ENCODE measurements at regions not wholly inside any gene's neighbourhood (a gene's known extent, or its start where the extent isn't known, plus 50 kb on each side); places are given as distances from the start of the nearest gene placed in this dataset.

DNA sequence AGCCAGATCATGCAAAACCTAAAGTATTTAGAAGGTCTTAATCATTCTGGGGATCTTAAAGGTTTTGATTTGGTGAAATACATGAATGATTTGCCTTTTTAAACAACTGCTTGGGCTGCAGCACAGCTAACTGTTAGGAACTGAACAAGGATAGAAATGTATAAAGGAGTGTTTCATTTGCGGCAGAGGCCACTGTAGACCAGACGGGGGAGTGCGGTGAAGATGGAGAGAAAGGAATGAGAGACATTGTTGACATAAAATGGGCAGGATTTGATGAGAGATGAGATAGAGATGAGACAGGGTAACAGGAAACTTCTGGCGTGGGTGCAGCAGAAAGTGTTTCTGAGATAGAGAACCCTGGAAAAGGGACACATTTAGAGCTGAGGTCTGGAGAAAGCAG, 308.1 kb downstream of the TMX3 start:
- no peak for DNase-seq (ENCODE audit: extremely low read depth, insufficient read length)
- TF ChIP-seq, protein P1, sequence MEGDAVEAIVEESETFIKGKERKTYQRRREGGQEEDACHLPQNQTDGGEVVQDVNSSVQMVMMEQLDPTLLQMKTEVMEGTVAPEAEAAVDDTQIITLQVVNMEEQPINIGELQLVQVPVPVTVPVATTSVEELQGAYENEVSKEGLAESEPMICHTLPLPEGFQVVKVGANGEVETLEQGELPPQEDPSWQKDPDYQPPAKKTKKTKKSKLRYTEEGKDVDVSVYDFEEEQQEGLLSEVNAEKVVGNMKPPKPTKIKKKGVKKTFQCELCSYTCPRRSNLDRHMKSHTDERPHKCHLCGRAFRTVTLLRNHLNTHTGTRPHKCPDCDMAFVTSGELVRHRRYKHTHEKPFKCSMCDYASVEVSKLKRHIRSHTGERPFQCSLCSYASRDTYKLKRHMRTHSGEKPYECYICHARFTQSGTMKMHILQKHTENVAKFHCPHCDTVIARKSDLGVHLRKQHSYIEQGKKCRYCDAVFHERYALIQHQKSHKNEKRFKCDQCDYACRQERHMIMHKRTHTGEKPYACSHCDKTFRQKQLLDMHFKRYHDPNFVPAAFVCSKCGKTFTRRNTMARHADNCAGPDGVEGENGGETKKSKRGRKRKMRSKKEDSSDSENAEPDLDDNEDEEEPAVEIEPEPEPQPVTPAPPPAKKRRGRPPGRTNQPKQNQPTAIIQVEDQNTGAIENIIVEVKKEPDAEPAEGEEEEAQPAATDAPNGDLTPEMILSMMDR (IDR thresholded peaks at IDR 0.05; ENCODE audit: insufficient read depth, low read length, poor library complexity, severe bottlenecking), result no peak
- no peaks in the 10 kb centered on the region for H3K36me3 ChIP-seq (ENCODE audit: control insufficient read depth, insufficient read depth, low read length)
- H3K27me3 ChIP-seq (replicated peaks; ENCODE audit: control insufficient read depth, insufficient read depth, low read length), result no peaks in the 10 kb centered on the region
- no peak overlapping the region for H3K4me3 ChIP-seq (replicated peaks; ENCODE audit: low read depth, low read length)

DNA sequence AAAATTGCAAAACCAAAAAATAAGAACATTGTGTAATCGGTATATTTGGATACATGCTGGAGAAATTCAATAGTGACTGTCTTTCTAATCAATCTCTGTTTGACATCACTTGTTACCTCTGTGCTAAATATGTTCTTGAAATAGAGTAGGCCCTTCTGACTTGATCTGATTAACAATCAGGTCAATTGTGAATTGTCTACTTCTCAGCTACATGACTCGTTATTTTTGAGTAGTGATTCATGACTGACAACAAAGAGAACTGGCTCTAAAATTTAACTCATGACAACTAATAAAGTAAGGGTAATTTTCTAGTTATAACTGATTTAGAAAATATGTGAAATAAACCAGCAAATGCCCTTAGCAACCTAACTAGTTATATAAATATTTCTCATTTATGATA, 312.1 kb downstream of the TMX3 start:
- Histone ChIP-seq H3K27me3 (replicated peaks; ENCODE audit: control insufficient read depth, insufficient read depth, low read length) (no peaks in the 10 kb centered on the region), H3K36me3 (ENCODE audit: control insufficient read depth, insufficient read depth, low read length) (no peaks in the 10 kb centered on the region), H3K4me3 (replicated peaks; ENCODE audit: low read depth, low read length) (no peak overlapping the region)
- DNase-seq (ENCODE audit: extremely low read depth, insufficient read length), result no peak
- TF ChIP-seq, protein P1 (IDR thresholded peaks at IDR 0.05; ENCODE audit: insufficient read depth, low read length, poor library complexity, severe bottlenecking), result no peak

DNA sequence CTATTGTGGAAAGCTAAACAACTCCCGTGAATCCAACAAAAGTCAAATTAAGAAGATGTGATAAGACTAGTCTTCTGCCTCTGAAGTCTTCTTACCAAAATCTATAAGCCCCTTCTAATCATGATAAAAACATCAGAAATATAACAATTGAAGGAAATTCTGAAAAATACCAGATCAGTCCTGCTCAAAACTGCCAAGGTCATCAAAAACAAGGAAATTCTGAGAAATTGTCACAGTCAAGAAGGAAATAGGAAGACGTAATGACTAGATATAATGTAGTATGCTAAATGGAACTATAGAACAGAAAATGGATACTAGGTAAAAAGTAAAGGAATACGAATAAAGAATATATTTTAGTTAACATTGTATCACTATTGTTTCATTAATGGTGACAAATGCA, 314.0 kb downstream of the TMX3 start:
- TF ChIP-seq, protein P1 (IDR thresholded peaks at IDR 0.05; ENCODE audit: insufficient read depth, low read length, poor library complexity, severe bottlenecking), result no peak
- DNase-seq (ENCODE audit: extremely low read depth, insufficient read length), result no peak
- H3K27me3 ChIP-seq (replicated peaks; ENCODE audit: control insufficient read depth, insufficient read depth, low read length), result no peaks in the 10 kb centered on the region
- H3K4me3 ChIP-seq (replicated peaks; ENCODE audit: low read depth, low read length), result no peak overlapping the region
- H3K36me3 ChIP-seq (ENCODE audit: control insufficient read depth, insufficient read depth, low read length), result no peaks in the 10 kb centered on the region

DNA sequence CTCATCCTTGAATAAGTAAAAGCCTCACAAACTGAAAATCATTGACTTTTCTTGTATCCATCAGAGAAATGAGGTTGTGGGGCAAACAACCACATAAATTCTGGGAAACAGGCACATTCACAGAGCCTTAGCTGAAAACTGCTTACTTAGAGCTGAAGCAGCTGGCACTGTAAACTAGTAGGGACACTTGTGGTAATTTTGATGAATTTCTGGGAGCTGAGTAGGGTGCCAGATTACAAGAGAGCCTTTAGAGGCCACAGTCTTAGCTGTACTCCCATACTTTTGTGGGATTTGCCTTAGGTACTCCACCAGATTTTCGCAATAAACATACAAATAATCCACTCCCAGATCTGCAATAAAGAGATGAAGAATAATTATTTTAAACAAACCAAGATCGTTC, 315.2 kb downstream of the TMX3 start:
- no peaks in the 10 kb centered on the region for H3K36me3 ChIP-seq (ENCODE audit: control insufficient read depth, insufficient read depth, low read length)
- TF ChIP-seq, protein P1 (IDR thresholded peaks at IDR 0.05; ENCODE audit: insufficient read depth, low read length, poor library complexity, severe bottlenecking), result no peak
- no peak overlapping the region for H3K4me3 ChIP-seq (replicated peaks; ENCODE audit: low read depth, low read length)
- no peaks in the 10 kb centered on the region for H3K27me3 ChIP-seq (replicated peaks; ENCODE audit: control insufficient read depth, insufficient read depth, low read length)
- DNase-seq (ENCODE audit: extremely low read depth, insufficient read length), result no peak

DNA sequence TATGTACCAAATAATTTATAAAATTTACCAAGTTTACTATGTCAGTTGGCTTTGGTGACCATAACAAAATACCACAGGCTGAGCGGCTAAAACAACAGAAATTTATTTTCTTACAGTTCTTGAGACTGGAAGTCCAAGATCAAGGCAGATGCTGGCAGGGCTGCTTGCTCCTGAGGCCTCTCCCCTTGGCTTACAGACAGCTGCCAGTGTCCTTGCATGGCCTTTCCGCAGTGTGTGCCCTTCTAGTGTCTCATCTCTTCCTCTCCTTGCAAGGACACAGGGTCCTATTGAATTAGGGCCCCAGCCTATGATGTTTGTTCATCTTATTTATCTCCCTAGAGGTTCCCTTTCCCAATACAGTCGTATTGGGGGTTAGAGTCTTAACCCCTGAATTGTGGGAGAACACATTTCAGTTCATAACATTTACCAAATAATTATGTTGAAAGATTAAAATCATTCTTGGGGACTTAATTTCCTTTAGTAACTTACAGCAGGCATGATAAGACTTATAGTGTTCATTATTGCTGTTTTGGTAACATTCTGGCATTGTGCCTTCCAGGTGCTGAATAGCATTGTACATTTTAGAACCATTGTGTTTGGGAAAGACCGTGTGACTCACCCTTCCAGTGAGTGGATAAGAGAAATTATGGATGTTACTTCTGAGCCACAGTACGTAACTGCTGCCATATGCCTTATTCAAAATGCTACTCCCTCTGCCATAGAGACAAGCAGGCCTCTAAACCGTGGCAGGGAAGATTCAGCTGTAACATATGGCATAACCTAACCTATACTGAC, 317.5 kb downstream of the TMX3 start:
- no peaks in the 10 kb centered on the region for H3K27me3 ChIP-seq (replicated peaks; ENCODE audit: control insufficient read depth, insufficient read depth, low read length)
- H3K4me3 ChIP-seq (replicated peaks; ENCODE audit: low read depth, low read length), result no peak overlapping the region
- no peak for DNase-seq (ENCODE audit: extremely low read depth, insufficient read length)
- H3K36me3 ChIP-seq (ENCODE audit: control insufficient read depth, insufficient read depth, low read length), result no peaks in the 10 kb centered on the region
- TF ChIP-seq, protein P1 (IDR thresholded peaks at IDR 0.05; ENCODE audit: insufficient read depth, low read length, poor library complexity, severe bottlenecking), result no peak

Data from GM06990 (cell line).